Lower lobe of right lung (tissue), 2 donors: ENCODE measurements at regions not wholly inside any gene's neighbourhood (a gene's known extent, or its start where the extent isn't known, plus 50 kb on each side); places are given as distances from the start of the nearest gene placed in this dataset.

Experiments
- ATAC-seq, 2 donors: fragments of 200-7000 bp; cut with Tn5 transposase; one replicate each; pipeline ENCODE4 v1.9.1; 2020 to 2022; ENCODE audit warnings: mild to moderate bottlenecking in 2 of 2, moderate library complexity in 2 of 2
- DNase-seq: peaks from one replicate; pipeline ENCODE4 v3.0.0-alpha.2; 2020
- H3K27ac ChIP-seq: fragments of 200-600 bp; one replicate; pipeline ENCODE4 v1.8.0; 2022
- H3K27me3 ChIP-seq: fragments of 200-600 bp; one replicate; pipeline ENCODE4 v1.8.0; 2022; ENCODE audit warnings: low read depth
- H3K36me3 ChIP-seq: fragments of 200-600 bp; one replicate; pipeline ENCODE4 v1.8.0; 2022; ENCODE audit warnings: mild to moderate bottlenecking
- H3K4me1 ChIP-seq: fragments of 200-600 bp; one replicate; pipeline ENCODE4 v1.8.0; 2022
- H3K4me3 ChIP-seq: fragments of 200-600 bp; one replicate; pipeline ENCODE4 v1.8.0; 2022; ENCODE audit warnings: mild to moderate bottlenecking
- H3K9me3 ChIP-seq: fragments of 200-600 bp; one replicate; pipeline ENCODE4 v1.8.0; 2022
- CTCF ChIP-seq: fragments of 200-600 bp; IDR thresholded peaks from one replicate; pipeline ENCODE4 v1.8.0; 2022; ENCODE audit warnings: antibody characterized with exemption, mild to moderate bottlenecking
- intact Hi-C: fragments of 100-400 bp; cut with DNase I; formaldehyde crosslinking; loops from one replicate; pipeline ENCODE4 v1.11.0; 2022
- donor health status: DM: no; HTN: yes; CAD: no; lungs with severe emphysema.

DNA sequence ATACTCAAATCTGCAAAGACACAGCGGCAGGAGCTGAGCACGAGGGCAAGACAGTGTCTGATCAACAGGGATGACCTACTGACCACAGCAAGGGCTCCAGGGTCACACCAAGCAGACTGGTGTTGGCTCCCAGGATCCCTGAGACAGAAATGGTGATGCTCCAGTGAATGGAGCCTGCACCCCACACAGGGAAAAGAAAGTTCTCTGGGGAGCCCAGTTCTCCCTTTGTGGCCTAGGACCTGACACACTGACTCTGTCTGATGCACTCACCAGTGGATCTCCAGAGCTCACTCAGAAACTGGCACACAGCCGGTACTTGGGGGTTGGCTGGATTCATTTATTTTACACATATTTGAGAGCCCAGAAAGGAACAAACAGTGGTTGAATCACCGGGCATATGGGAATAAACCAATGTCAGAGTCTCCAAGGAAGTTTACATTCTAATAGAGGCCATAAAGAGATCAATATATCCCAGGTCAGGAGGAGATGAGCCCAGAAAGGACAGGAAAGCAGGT lies 215.6 kb upstream of the ARL4C start:
- Histone ChIP-seq H3K36me3 (no peaks in the 10 kb centered on the region), H3K9me3 (no peaks in the 10 kb centered on the region), H3K27ac (no peak overlapping the region), H3K4me3 (no peak overlapping the region), H3K27me3 (no peaks in the 10 kb centered on the region), H3K4me1 (no peaks in the 10 kb centered on the region)
- DNase-seq (no peak), ATAC-seq (no peak)
- intact Hi-C loops = no loop called here
- TF ChIP-seq CTCF = no peak

DNA sequence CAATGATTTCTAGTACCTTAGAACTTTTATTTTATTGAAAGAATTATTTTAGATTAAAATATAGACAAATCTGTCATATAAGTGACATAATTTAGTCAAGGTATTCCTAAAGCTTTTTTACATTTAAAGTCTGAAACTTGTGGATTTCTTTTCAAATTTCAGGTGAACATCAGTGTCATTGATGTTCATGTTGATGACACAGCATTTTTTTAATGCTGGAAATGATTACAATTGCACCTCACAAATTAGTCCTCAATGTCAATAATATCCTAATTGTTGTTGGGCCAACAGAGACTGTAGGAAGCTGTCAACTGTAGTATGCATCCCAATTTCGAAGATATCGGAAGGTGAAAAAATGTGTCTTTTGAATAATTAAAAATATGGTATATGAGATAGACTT lies 214.4 kb upstream of the ARL4C start:
- intact Hi-C loops = no loop called here
- Histone ChIP-seq H3K4me1 (no peaks in the 10 kb centered on the region), H3K27me3 (no peaks in the 10 kb centered on the region), H3K36me3 (no peaks in the 10 kb centered on the region), H3K27ac (no peak overlapping the region), H3K9me3 (no peaks in the 10 kb centered on the region), H3K4me3 (no peak overlapping the region)
- no peak for DNase-seq
- ATAC-seq = no peak
- no peak for TF ChIP-seq CTCF

DNA sequence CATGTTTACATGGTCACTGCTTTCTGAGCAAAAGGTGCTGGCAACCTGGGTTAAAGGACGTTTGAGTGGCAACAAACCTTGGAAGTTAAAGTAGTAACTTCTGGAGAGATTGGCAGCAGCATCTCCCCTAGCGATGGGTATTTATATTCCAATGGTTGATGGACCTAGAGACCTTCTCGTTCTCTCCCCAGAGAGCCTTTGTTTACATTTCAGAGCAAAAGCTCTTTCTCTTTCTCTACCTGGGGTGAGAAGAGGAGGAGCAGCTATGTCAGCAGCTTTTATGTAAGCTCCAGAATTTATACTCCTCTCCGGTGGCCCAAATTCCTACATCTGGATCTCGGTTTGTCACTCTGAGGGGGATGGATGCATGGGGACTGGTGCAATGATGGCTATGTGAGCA lies 213.7 kb upstream of the ARL4C start:
- Histone ChIP-seq H3K9me3 (no peaks in the 10 kb centered on the region), H3K27ac (no peak overlapping the region), H3K4me3 (no peak overlapping the region), H3K4me1 (no peaks in the 10 kb centered on the region), H3K36me3 (no peaks in the 10 kb centered on the region), H3K27me3 (no peaks in the 10 kb centered on the region)
- ATAC-seq (no peak), DNase-seq (no peak)
- intact Hi-C loops = no loop called here
- no peak for TF ChIP-seq CTCF

DNA sequence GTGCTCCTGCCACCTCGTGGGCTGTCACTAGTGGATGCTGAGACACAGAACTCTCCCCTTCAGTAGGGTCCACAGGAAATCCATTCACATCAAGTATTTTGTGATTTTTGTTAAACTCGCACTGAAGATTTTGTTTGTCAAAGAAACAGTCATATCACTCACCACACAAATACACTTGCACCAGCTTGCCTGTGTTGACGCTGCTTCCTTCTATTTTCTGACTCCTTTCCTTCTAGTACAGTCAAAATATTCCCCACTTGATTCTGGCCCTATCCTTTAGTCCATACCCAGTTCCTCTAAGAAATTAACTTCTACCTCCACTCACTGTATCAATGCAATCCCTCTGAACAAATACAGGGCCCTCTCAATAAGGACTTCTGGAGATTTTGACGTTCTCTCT lies 213.2 kb upstream of the ARL4C start:
- no peaks in the 10 kb centered on the region for H3K4me1 ChIP-seq
- no peak for DNase-seq
- no peak for TF ChIP-seq CTCF
- H3K36me3 ChIP-seq = no peaks in the 10 kb centered on the region
- H3K27ac ChIP-seq = no peak overlapping the region
- no peaks in the 10 kb centered on the region for H3K9me3 ChIP-seq
- no peaks in the 10 kb centered on the region for H3K27me3 ChIP-seq
- no peak for ATAC-seq
- H3K4me3 ChIP-seq = no peak overlapping the region
- intact Hi-C loops = no loop called here

- H3K4me1 ChIP-seq = no peaks in the 10 kb centered on the region
- TF ChIP-seq CTCF = no peak
- intact Hi-C loops = no loop called here
- H3K4me3 ChIP-seq = no peak overlapping the region
- H3K36me3 ChIP-seq = no peaks in the 10 kb centered on the region
- H3K9me3 ChIP-seq = no peaks in the 10 kb centered on the region
- no peak overlapping the region for H3K27ac ChIP-seq
- H3K27me3 ChIP-seq = no peaks in the 10 kb centered on the region
- DNase-seq = no peak
- ATAC-seq = no peak
Measured at GRCh38 chr2:234708717-234709116, 211.8 kb upstream of the ARL4C start.

DNA sequence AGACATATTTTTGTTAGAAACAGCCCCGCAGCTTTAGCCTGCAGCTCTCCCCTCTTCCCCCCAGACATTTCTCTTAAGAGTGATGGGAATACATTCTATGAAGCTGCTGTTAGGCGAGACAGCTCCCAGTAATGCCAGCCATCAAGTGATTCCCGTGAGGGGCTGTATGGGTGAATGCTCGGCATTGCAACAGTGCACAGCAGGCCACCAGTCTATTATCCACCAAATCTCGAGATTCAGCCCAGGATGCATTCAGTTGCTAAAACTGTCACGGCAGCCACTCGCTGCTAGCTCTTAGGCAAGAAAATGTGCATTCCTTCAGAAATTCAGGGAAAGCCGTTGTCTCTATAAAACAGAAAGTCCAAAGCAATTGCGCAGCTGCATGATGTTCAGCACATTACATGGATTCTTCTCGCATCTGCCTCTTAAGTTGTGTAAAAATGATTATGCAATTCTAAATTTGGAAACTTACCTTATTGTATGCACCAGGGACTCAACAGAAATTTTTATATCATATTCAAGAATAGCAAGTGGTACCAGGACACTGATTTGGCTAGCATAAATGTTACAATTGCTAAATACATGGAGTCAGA lies 211.3 kb upstream of the ARL4C start:
- Histone ChIP-seq H3K36me3 (no peaks in the 10 kb centered on the region), H3K4me3 (no peak overlapping the region), H3K27me3 (no peaks in the 10 kb centered on the region), H3K4me1 (no peaks in the 10 kb centered on the region), H3K27ac (no peak overlapping the region), H3K9me3 (no peaks in the 10 kb centered on the region)
- TF ChIP-seq CTCF = no peak
- intact Hi-C loops = no loop called here
- DNase-seq (no peak), ATAC-seq (no peak)
